Type B pancreatic cell (in vitro differentiated cells): ENCODE measurements at regions not wholly inside any gene's neighbourhood (a gene's known extent, or its start where the extent isn't known, plus 50 kb on each side); places are given as distances from the start of the nearest gene placed in this dataset.

ENCODE experiments used
- DNase-seq: peaks from one replicate; pipeline ENCODE4 v3.0.0; 2021; ENCODE audit warnings: mixed read lengths; ENCODE audit not compliant: unreplicated experiment; ENCODE audit errors: extremely low spot score
- H3K27ac Mint-ChIP-seq: 2 replicates; pipeline ENCODE4 v1.8.0; 2021; ENCODE audit warnings: mild to moderate bottlenecking, mixed read lengths
- H3K27me3 Mint-ChIP-seq: 2 replicates; pipeline ENCODE4 v1.8.0; 2021; ENCODE audit warnings: mixed read lengths
- H3K36me3 Mint-ChIP-seq: 2 replicates; pipeline ENCODE4 v1.8.0; 2021; ENCODE audit warnings: mixed read lengths
- H3K4me1 Mint-ChIP-seq: one replicate; pipeline ENCODE4 v1.8.0; 2021; ENCODE audit warnings: mixed read lengths; ENCODE audit not compliant: unreplicated experiment
- H3K4me3 Mint-ChIP-seq: 2 replicates; pipeline ENCODE4 v1.8.0; 2021; ENCODE audit warnings: mild to moderate bottlenecking, mixed read lengths
- H3K9me3 Mint-ChIP-seq: 2 replicates; pipeline ENCODE4 v1.8.0; 2021; ENCODE audit warnings: mixed read lengths
- CTCF ChIP-seq: fragments of 200-600 bp; sonication (generic); conservative IDR thresholded peaks from 2 replicates; pipeline ENCODE4 v1.5.0; 2021; ENCODE audit warnings: antibody characterized with exemption, mild to moderate bottlenecking

GRCh38 chr16:54605536-54606066 is 319.0 kb upstream of the IRX3 start:
- peaks cover 16% of the 10 kb centered on the region for H3K9me3 Mint-ChIP-seq
- no peaks in the 10 kb centered on the region for H3K27me3 Mint-ChIP-seq
- H3K4me3 Mint-ChIP-seq: no peak overlapping the region

GRCh38 chr16:54602666-54603065 is 316.1 kb upstream of the IRX3 start:
- no peaks in the 10 kb centered on the region for H3K4me1 Mint-ChIP-seq
- no peak for DNase-seq
- H3K9me3 Mint-ChIP-seq: peaks cover 28% of the 10 kb centered on the region
- no peaks in the 10 kb centered on the region for H3K36me3 Mint-ChIP-seq
- no peak overlapping the region for H3K4me3 Mint-ChIP-seq
- H3K27me3 Mint-ChIP-seq: peaks cover 5% of the 10 kb centered on the region
- TF ChIP-seq CTCF: no peak
- no peak overlapping the region for H3K27ac Mint-ChIP-seq

More at GRCh38 chr16:54605536-54606066, 319.0 kb upstream of the IRX3 start:
- no peaks in the 10 kb centered on the region for H3K36me3 Mint-ChIP-seq
- no peaks in the 10 kb centered on the region for H3K4me1 Mint-ChIP-seq
- H3K27ac Mint-ChIP-seq: no peak overlapping the region
- TF ChIP-seq CTCF: no peak
- no peak for DNase-seq

GRCh38 chr16:54597222-54597621 is 310.6 kb upstream of the IRX3 start:
- Mint-ChIP-seq H3K36me3 (no peaks in the 10 kb centered on the region), H3K4me1 (peaks cover 14% of the 10 kb centered on the region), H3K27ac (no peak overlapping the region), H3K4me3 (no peak overlapping the region), H3K9me3 (peaks cover 12% of the 10 kb centered on the region), H3K27me3 (peaks cover 50% of the 10 kb centered on the region)
- no peak for TF ChIP-seq CTCF
- DNase-seq: no peak

- Mint-ChIP-seq H3K27me3 (peaks cover 62% of the 10 kb centered on the region), H3K27ac (no peak overlapping the region), H3K4me3 (no peak overlapping the region), H3K4me1 (peaks cover 17% of the 10 kb centered on the region), H3K36me3 (no peaks in the 10 kb centered on the region), H3K9me3 (peaks cover 12% of the 10 kb centered on the region)
- DNase-seq: no peak
- no peak for TF ChIP-seq CTCF
These were observed 309.0 kb upstream of the IRX3 start for GRCh38 chr16:54595621-54596020.

- H3K27ac Mint-ChIP-seq: no peak overlapping the region
- no peak for TF ChIP-seq CTCF
- H3K27me3 Mint-ChIP-seq: peaks cover 67% of the 10 kb centered on the region
- peaks cover 17% of the 10 kb centered on the region for H3K4me1 Mint-ChIP-seq
- no peak for DNase-seq
- peak overlapping the region; percentile 19 for H3K4me3 Mint-ChIP-seq
- H3K36me3 Mint-ChIP-seq: no peaks in the 10 kb centered on the region
- peaks cover 12% of the 10 kb centered on the region for H3K9me3 Mint-ChIP-seq
These were observed 308.2 kb upstream of the IRX3 start for GRCh38 chr16:54594601-54595391.
